Naive B cell (primary cell): ENCODE measurements at regions not wholly inside any gene's neighbourhood (a gene's known extent, or its start where the extent isn't known, plus 50 kb on each side); places are given as distances from the start of the nearest gene placed in this dataset.

Source experiments
- ATAC-seq, 2 donors: fragments of 150-1000 bp; cut with Tn5 transposase; 2 replicates each; pipeline ENCODE4 v1.10.0; 2021; ENCODE audit warnings: low read depth in 2 of 2, mild to moderate bottlenecking in 2 of 2, moderate library complexity in 2 of 2
- DNase-seq: peaks from one replicate; pipeline ENCODE4 v3.0.0; 2022
- H3K27ac Mint-ChIP-seq, 6 donors: one replicate each; pipeline ENCODE4 v1.8.0; 2020 to 2022; ENCODE audit warnings: mild to moderate bottlenecking in 6 of 6, mixed read lengths in 6 of 6, moderate library complexity in 5 of 6, inconsistent platforms in 2 of 6
- H3K27me3 Mint-ChIP-seq, 3 donors: one replicate each; pipeline ENCODE4 v1.8.0; 2021 to 2022; ENCODE audit warnings: mixed read lengths in 3 of 3, mild to moderate bottlenecking in 1 of 3
- H3K36me3 Mint-ChIP-seq, 2 donors: one replicate each; pipeline ENCODE4 v1.8.0; 2020 to 2022; ENCODE audit warnings: mixed read lengths in 2 of 2, inconsistent platforms in 1 of 2, mild to moderate bottlenecking in 1 of 2
- H3K4me1 Mint-ChIP-seq, 3 donors: one replicate each; pipeline ENCODE4 v1.8.0; 2020 to 2022; ENCODE audit warnings: mixed read lengths in 3 of 3, inconsistent platforms in 1 of 3, mild to moderate bottlenecking in 1 of 3, moderate library complexity in 1 of 3
- H3K4me3 Mint-ChIP-seq, 8 donors: one replicate each; pipeline ENCODE4 v1.8.0; 2020 to 2022; ENCODE audit warnings: mild to moderate bottlenecking in 8 of 8, mixed read lengths in 8 of 8, moderate library complexity in 8 of 8, inconsistent platforms in 2 of 8
- H3K9me3 Mint-ChIP-seq, 7 donors: one replicate each; pipeline ENCODE4 v1.8.0; 2020 to 2022; ENCODE audit warnings: mixed read lengths in 7 of 7, mild to moderate bottlenecking in 5 of 7, inconsistent platforms in 2 of 7, moderate library complexity in 1 of 7

DNA sequence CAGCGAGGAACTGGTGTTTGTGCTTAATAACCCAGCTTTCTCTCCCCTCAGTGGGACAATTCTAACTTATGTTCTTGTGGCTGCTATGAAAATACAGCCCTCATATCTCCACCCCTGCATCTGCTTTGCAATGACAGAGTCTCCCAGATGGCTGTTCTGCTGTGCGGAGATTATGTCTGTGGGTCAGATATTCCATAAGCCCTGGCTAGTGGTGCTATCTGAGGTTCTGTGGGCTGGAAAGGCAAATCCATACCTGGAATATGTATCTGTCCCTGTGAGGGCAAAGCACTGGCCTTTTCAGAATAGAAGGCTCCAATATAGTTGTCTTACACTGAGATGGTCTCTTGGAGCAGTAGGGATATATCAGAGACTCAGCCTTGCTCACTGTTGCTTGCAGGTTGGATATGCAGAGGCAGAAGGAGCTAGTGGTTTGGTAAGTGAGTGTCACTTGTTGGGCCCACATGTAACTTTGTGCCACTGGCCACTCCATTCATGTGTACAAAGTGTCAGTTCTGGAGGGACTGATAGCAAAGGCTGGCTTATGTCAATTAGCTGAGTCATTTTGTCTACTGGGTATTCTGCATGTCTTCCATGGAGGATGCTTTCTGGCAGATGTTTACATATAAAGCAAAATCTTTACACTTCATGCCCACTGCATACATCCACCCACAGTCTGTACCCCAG lies 246.6 kb downstream of the FAM76B start:
- no peak for ATAC-seq
- peaks cover 0 to 2% (median 0%) of the 10 kb centered on the region in 7 donors for H3K9me3 Mint-ChIP-seq
- H3K36me3 Mint-ChIP-seq = no peaks in the 10 kb centered on the region
- H3K4me1 Mint-ChIP-seq = no peaks in the 10 kb centered on the region
- no peak overlapping the region for H3K27ac Mint-ChIP-seq
- no peak overlapping the region for H3K4me3 Mint-ChIP-seq
- DNase-seq = no peak
- peaks cover 3 to 8% (median 6%) of the 10 kb centered on the region in 3 donors for H3K27me3 Mint-ChIP-seq

DNA sequence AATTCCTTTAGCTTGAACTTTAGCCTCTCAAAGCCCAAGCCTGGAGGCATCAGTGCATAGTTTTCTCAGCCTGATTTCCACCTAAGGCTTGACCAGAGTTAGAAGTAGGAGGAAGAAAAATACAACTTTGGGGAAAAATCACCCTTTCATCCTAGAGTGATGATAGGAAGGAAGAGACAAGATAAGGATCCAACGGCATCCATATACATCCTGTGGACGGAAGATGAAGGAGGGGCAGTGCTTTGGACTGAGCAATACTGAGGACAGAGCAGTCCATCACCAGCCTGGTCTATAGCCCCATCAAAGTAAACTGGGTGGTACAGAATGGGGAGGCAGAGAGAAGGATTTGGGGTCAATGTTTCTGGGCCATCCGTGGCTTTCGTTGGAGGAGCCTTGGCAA lies 247.9 kb downstream of the FAM76B start:
- H3K4me1 Mint-ChIP-seq = no peaks in the 10 kb centered on the region
- no peaks in the 10 kb centered on the region for H3K36me3 Mint-ChIP-seq
- no peak overlapping the region for H3K4me3 Mint-ChIP-seq
- no peak overlapping the region for H3K27ac Mint-ChIP-seq
- DNase-seq = no peak
- H3K27me3 Mint-ChIP-seq = peaks cover 0 to 8% (median 6%) of the 10 kb centered on the region in 3 donors
- H3K9me3 Mint-ChIP-seq = peaks cover 0 to 2% (median 0%) of the 10 kb centered on the region in 7 donors
- ATAC-seq = no peak

DNA sequence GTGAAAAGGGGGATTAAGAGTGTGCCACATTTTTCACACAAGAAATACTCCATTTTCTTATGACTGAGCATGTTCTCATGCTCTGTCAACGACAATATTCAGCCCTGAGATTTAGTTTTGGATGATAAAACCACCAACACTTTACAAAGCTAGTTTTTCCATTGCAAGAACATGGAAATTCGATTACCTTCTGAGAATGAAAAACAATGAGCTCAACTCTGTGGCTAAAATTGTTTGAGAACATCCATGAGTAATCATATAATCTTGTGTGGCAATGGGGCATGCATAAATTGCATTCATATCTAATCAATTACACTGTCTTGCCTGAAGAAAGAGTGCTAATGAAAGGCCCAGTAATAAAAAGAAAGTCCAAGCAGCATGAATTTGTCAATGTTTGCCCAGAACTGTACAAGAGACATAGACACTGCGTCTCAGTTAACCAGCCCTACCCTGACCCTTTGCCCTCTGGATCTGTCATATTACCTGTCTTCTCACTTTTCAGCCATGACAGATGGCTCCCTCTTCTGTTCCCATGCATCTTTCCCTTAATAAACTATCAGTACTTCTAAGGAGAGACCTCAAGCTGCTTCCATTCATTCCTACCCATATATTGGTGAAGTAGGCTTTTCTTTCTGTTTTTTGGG lies 253.4 kb downstream of the FAM76B start:
- peaks cover 0 to 21% (median 12%) of the 10 kb centered on the region in 3 donors for H3K27me3 Mint-ChIP-seq
- ATAC-seq (no peak), DNase-seq (no peak)
- peaks cover 0 to 23% of the 10 kb centered on the region in 2 donors for H3K36me3 Mint-ChIP-seq
- no peak overlapping the region for H3K4me3 Mint-ChIP-seq
- H3K4me1 Mint-ChIP-seq = no peaks in the 10 kb centered on the region
- H3K27ac Mint-ChIP-seq = peak overlapping the region in 1 of 6 donors; percentile 16
- H3K9me3 Mint-ChIP-seq = peaks cover 5 to 19% (median 10%) of the 10 kb centered on the region in 7 donors

DNA sequence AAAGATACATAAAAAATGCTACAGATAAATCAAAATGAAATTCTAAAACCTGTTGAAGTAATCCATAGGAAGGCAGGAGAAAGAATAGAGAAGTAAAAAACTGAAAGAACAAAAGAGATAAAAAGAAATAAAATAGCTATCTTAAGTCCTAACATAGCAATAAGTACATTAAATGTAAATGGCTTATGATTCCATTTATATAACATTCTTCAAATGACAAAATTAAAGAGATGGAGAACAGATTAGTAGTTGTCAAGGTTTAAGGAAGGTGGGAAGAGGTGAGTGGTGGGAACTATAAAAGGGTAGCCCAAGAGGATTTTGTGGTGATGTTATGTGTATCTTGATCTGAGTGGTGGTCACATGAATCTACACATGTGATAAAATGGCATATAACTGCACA lies 254.8 kb downstream of the FAM76B start:
- Mint-ChIP-seq H3K4me1 (no peaks in the 10 kb centered on the region), H3K9me3 (peaks cover 5 to 19% (median 10%) of the 10 kb centered on the region in 7 donors), H3K27ac (peak overlapping the region in 1 of 6 donors; percentile 27), H3K36me3 (peaks cover 0 to 23% of the 10 kb centered on the region in 2 donors), H3K27me3 (peaks cover 6 to 28% (median 18%) of the 10 kb centered on the region in 3 donors), H3K4me3 (no peak overlapping the region)
- no peak for ATAC-seq
- DNase-seq = no peak

DNA sequence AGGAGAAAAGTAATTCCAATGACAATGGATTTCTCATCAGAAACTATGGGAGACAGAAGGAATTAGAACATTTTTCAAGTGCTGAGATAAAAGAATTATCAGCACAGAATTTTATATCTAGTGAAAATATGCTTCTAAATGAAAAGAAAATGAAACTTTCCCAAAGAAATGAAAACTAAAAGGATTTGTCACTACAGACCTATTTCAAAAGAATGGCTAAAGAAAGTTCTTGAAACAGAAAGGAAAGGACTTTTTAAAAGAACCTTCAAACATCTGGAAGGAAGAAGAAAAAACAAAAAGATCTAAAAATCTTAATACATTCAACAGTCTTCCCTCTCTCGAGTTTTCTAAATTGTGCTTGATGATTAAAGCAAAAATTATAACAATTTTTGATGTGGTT lies 255.4 kb downstream of the FAM76B start:
- Mint-ChIP-seq H3K4me3 (no peak overlapping the region), H3K9me3 (peaks cover 5 to 19% (median 10%) of the 10 kb centered on the region in 7 donors), H3K27ac (no peak overlapping the region), H3K36me3 (peaks cover 0 to 23% of the 10 kb centered on the region in 2 donors), H3K4me1 (no peaks in the 10 kb centered on the region), H3K27me3 (peaks cover 6 to 24% (median 19%) of the 10 kb centered on the region in 3 donors)
- DNase-seq (no peak), ATAC-seq (no peak)

DNA sequence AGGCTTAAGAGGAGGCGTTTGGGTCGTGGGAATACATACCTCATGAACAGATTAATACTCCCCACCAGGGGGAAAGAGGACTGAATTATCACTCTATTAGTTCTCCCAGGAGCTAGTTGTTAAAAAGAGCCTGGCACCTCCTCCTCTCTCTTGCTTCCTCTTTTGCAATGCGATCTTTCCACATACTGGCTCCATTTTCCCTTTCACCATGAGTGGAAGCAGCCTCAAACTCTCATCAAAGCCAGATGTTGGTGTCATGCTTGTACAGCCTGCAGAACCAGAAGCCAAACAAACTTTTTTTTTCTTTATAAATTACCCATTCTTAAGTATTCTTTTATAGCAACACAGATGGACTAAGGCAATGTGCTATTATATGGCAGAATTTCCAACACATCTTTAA lies 258.5 kb downstream of the FAM76B start:
- Mint-ChIP-seq H3K36me3 (peaks cover 0 to 23% of the 10 kb centered on the region in 2 donors), H3K27ac (no peak overlapping the region), H3K4me3 (no peak overlapping the region), H3K9me3 (peaks cover 5 to 19% (median 12%) of the 10 kb centered on the region in 7 donors), H3K4me1 (no peaks in the 10 kb centered on the region), H3K27me3 (peaks cover 10 to 26% (median 24%) of the 10 kb centered on the region in 3 donors)
- ATAC-seq (no peak), DNase-seq (no peak)

DNA sequence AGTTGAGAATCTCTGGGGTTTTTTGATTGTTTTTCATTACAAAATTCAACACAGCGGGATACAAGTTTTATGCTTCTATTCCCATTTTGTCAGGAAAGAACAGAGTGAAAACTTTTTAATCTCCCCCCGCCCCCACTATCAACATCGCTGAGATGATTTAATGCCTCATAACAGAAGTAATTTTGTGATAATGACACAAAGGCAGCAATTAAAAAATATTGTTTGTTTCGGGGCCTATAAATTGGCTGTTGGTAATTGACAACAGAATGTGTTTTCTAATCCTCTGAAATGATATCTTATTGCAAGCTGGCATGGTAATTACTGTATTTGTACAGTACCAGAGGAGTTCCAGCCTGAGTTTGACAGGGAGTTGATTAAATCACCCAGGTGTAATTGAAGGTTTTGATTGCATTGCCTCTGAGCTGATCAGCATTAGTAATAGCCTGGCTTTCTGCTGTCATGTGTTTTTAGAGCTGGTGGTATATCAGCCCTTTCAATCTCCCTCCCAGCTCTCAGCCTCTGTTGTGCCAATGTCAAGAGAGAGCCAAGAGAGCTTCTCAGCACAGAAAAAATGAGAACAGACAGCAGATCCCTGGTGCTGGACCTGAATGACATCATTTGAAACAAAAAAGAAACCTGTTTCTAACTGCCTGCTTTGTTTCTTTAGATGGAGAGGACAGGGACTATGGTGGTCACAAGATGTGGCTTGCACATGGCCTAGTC lies 265.1 kb downstream of the FAM76B start:
- Mint-ChIP-seq H3K4me3 (no peak overlapping the region), H3K27ac (no peak overlapping the region), H3K27me3 (peaks cover 0 to 8% (median 4%) of the 10 kb centered on the region in 3 donors), H3K9me3 (peaks cover 0 to 2% (median 0%) of the 10 kb centered on the region in 7 donors), H3K36me3 (no peaks in the 10 kb centered on the region), H3K4me1 (no peaks in the 10 kb centered on the region)
- DNase-seq (no peak), ATAC-seq (no peak)

DNA sequence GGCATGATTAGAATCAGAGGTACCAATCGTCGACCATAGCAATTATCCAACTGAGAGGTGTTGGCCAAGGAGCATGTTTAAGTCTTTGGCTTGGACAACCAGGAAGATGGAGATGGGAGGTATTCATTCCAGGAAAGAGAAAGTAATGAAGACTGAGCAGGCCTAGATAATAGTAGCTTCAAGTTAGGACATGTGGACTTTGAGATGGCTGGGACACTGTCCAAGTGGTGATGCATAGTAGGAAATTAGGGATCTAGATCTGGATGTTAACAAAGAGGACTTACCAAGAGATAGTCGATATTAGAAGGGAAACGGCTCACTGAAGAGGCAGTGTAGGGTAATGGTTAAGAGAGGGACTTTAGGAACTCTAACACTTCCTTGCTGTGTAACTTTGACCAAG lies 266.7 kb downstream of the FAM76B start:
- no peak overlapping the region for H3K4me3 Mint-ChIP-seq
- H3K27me3 Mint-ChIP-seq = peaks cover 0 to 4% (median 0%) of the 10 kb centered on the region in 3 donors
- H3K4me1 Mint-ChIP-seq = no peaks in the 10 kb centered on the region
- no peak for DNase-seq
- no peaks in the 10 kb centered on the region for H3K9me3 Mint-ChIP-seq
- H3K36me3 Mint-ChIP-seq = no peaks in the 10 kb centered on the region
- no peak for ATAC-seq
- H3K27ac Mint-ChIP-seq = peak overlapping the region in 1 of 6 donors; percentile 49

DNA sequence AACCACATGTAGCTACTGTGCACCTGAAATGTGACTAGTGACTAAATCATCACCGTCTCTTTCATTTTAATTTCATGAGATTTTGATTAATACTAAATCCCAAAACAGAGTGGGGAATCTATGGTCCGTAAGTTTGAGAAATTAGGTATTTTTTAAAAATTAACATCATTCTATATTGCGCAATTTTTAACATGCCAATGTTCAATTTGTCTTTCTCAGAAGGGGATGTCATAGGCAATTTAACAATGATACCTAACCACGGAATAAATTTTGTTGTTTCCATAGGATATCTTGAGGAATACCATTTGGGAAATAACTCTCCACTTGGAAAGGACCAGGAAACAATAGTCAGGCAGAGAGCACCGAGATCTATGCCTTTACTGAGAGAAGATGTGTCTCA lies 267.7 kb downstream of the FAM76B start:
- Mint-ChIP-seq H3K36me3 (no peaks in the 10 kb centered on the region), H3K4me1 (no peaks in the 10 kb centered on the region), H3K27ac (no peak overlapping the region), H3K4me3 (no peak overlapping the region), H3K9me3 (no peaks in the 10 kb centered on the region), H3K27me3 (no peaks in the 10 kb centered on the region)
- ATAC-seq (no peak), DNase-seq (no peak)

DNA sequence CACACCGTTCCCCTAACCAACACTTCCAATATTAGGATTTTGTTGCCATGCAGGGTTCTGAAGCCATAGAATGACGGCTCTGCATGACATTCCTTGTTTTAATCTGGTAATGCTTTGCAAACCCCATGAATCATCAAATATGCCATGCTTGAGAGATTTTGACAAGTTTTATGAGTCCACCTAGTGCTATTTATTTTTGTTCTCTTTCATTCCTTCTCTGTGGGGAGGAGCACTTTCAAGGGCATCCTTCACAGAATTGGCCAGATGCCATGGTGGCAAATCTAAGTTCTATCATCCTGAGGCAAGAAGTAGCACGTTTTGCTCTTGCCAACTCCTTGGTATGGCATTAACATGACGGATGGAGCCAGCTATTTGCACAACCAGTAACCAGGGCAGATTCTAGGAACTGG lies 268.4 kb downstream of the FAM76B start:
- Mint-ChIP-seq H3K27ac (no peak overlapping the region), H3K9me3 (no peaks in the 10 kb centered on the region), H3K36me3 (no peaks in the 10 kb centered on the region), H3K4me1 (no peaks in the 10 kb centered on the region), H3K4me3 (no peak overlapping the region), H3K27me3 (no peaks in the 10 kb centered on the region)
- ATAC-seq (no peak), DNase-seq (no peak)

DNA sequence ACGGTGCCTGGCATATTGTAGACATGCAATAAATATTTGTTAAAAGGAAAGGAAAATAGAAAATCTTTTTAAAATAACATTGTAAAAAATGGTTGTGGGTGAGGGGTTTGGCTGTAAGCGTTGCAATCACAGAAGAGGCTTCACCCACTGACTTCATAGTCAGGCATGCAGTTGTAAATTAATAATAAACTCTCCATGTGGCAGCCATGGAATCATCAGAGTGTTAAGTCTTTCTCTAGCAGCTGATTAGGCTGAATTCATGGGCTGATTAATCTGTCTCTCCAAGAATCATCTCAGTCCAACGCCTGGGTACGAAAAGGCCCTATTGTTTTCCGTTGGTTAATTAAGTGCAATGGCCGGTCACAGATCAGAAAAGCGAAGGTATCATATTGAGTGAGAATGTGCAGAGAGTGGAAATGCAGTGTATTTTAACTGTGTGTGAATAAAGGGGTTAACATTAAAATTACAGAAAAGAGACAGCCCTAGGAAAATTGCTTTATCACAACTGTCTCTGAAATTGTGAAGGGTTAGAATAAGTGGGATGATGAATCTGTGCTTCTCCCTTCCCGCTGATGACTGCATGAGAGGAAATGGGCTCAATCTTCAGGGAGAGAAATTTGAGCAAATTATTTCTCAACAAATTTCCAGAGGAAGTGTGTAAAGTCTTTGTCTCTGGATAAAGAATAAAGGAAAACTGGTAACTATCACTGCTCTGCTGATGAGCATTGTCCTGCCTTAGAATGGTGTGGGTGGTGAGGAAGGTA lies 269.0 kb downstream of the FAM76B start:
- Mint-ChIP-seq H3K4me1 (no peaks in the 10 kb centered on the region), H3K27ac (no peak overlapping the region), H3K9me3 (no peaks in the 10 kb centered on the region), H3K36me3 (no peaks in the 10 kb centered on the region), H3K27me3 (no peaks in the 10 kb centered on the region), H3K4me3 (no peak overlapping the region)
- no peak for DNase-seq
- ATAC-seq = no peak

DNA sequence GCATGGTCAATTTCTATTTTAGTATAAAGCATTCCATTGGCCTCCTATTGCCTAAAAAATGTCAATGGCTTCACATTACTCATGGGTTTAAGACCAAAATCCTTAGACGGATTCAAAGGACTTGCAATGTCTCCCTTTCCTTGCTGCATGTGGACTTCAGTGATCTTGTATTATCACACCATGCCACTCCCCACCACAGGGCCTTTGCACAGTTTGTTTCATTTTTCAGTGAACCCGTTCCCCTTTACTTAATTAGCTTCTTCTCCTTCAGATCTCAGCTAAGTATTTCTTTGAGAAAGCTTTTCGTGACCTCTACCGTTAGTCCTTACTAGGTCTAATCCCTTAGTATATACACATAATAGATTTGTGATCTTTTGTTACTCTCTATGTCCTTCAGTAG lies 269.7 kb downstream of the FAM76B start:
- Mint-ChIP-seq H3K4me3 (no peak overlapping the region), H3K9me3 (no peaks in the 10 kb centered on the region), H3K27me3 (no peaks in the 10 kb centered on the region), H3K27ac (no peak overlapping the region), H3K36me3 (no peaks in the 10 kb centered on the region), H3K4me1 (no peaks in the 10 kb centered on the region)
- ATAC-seq (no peak), DNase-seq (no peak)

DNA sequence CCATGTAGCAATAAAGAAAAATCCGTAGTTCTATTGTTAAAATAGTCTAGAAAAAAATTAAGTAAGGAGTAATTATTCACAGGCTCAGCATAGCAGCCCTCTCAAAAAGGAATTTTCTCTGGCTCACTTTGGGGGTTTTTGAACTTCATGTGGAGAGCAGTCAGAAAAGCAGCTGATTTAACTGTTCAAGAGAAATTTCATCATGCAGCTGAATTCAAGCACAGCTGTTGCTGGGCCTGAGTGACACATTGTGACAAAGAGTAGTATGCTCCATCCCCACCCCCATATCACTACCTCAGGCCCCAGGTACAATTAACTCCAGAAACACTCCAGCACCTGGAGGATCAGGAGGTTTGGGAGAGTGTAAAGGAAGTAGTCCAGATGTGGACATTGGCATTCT lies 272.1 kb downstream of the FAM76B start:
- no peak for DNase-seq
- Mint-ChIP-seq H3K27me3 (no peaks in the 10 kb centered on the region), H3K4me3 (no peak overlapping the region), H3K9me3 (no peaks in the 10 kb centered on the region), H3K36me3 (no peaks in the 10 kb centered on the region), H3K27ac (no peak overlapping the region), H3K4me1 (no peaks in the 10 kb centered on the region)
- ATAC-seq = no peak
